M059J (cell line): ENCODE measurements at regions not wholly inside any gene's neighbourhood (a gene's known extent, or its start where the extent isn't known, plus 50 kb on each side); places are given as distances from the start of the nearest gene placed in this dataset.

Source experiments
- DNase-seq: peaks from one replicate; pipeline ENCODE4 v3.0.0-alpha.2; 2012; ENCODE audit warnings: low read depth

DNA sequence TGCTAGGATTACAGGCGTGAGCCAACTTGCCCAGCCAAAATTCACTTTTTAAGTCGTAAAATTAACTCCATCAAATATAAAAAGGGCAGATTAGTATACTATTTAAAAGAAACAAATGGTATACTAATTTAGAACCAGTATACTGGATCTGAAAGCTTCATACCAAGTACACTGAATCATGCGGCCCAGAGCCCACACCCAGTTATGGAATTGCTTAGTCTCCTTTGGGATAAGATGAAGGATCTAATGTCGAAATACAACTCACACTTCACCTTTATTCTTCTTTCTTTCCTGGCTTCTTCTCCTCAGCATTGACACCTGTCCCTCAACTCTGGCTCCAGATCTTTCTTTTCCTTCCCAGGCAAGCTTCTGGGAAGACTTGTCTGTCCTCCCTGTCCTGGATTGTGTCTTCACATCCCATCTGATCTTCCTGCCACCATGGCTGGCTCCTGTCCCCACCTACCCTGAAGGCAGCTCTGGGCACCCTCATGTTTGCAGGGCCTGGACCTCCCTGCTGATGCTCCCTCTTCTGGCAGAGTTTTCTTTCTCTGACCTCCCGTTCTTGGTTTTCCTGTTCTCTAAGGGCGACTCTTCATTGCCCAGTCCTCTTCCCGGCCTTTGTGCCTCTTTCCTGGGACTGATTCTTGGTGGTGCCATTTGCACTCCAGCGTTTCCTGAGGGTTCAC is 57.8 kb upstream of the CTBP2 start:
- DNase-seq, result no peak

DNA sequence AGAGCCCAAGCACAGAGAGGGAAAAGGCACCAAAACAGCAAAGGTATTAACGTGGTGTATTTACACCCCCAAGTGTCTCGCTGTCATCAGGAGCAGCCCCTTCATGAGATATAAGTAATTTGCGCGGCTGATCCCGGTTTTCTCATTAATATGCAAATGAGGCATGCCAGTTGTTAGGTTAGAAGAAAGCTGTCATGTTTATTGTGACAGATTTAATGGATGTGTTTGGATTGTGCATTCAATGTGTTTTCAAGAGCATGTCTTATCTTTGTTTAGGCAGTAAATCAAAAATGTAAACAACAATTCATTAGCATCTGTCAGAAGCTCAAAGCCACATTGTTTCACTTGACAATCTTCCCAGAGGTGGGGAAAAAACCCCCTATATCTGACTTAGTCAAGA is 56.5 kb upstream of the CTBP2 start:
- no peak for DNase-seq

DNA sequence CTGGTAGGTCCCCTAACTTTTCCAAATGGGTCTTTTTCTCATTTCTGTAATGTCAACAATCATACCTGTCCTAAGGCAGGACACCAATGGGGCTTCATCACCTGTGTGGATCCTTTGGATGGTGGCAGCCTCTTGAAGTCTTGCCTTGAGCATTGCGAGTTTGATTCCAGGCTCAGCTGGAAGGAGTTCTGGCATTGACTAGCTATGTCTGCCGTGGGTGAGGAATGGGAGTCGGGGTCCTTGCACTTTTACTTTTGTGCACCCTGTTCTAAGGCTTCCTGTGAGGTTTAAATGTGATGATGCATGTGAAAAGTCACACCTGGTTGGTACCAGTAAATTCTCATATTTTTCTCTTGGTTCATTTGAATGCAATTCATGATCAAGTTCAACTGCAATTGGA is 55.9 kb upstream of the CTBP2 start:
- DNase-seq, result no peak

DNA sequence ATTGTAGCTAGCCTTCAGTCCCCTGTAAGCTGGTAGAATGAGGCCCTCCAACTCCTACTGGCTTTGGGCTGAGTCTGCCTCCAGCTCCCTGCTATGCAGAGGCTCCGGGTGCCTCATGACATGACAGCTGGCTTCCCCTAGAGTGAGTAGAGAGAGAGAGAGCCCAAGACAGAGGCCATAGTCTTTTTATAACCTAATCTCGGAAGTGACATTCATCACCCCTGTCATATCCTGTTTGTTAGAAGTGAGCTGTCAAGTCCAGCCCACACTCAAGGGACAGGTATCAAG is 53.9 kb upstream of the CTBP2 start:
- no peak for DNase-seq

DNA sequence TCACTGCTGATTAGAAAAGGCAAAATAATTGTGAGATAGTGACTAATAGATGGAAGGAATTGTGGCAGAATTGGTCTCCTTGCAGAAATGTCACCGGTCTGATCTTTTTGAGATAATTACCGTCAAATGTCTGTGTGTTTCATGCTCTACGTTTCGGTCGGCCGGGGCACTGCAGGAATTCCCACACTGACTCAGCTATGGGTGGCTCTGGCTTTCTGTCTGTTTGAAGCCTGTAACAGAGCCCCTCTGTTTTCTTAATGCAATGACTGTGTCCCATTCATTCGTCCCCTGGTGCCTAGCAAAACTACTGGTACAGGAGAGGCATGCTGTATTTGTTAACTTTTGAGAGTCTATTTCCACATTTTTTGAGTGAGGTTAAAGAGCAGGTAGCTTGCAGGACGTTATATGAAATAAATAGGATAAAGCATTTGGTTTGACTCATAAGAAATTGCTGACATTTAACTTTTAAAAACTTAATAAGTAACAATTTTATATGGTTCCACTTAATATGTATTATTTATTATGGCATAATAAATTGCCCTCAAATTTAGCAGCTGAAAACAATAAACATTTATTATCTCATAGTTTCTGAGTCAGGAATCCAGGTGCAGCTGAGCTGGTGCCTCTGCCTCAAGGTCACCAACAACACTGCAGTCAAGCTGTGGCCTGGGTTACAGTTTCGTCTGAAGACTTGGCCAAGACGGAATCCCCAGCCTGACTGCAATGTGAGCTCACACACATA is 53.3 kb upstream of the CTBP2 start:
- DNase-seq, result no peak

DNA sequence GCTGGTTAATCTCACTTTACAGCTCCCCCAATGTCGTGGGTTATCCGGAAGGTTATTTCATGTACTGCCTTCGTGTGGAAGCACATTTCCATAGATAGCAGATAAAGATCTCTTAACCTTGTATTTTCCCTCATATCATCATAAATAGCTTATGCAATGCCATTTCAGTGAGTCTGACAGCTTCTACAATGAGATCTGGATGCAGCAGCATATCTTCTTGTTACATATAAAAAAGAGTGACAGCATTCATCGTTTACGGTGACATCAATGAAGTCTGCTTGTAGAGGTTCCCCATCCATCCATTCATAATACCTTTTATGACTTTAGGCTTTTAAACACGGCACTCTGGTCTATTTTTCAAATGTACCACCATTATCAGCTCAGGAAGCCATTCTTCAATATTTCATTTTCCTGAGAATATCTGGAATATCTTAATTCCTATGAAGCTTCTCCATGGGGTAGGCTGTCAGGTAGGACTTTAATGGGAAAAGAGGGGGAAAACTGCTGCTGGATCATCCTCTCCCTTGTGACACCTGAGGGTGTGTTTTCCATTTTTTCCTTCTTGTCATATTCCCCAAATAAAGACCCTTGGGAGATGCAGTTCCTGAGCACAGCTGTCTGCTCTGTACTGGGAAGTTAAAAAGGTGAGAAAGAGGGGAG is 51.9 kb upstream of the CTBP2 start:
- DNase-seq, result no peak
